ENCODE measurements at regions not wholly inside any gene's neighbourhood (a gene's known extent, or its start where the extent isn't known, plus 50 kb on each side); places are given as distances from the start of the nearest gene placed in this dataset.

DNA sequence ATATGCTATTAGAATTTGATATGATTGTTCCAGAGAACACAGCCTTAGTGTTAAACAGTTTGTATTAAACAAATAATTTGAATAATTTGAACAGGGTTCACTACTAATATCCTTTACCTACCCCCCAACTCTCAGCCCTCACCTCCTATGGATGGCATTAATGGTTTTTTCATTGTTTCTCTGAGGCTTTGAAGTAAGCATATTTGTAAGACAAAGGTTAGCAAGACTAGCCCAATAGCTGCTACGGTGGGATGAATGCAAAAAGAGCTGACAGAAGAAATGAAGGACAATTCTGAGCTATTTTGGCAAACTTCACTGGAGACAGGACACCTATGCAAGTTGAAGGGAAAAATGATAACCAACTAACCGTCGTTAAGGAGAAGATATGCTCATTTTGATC, 61.6 kb downstream of the ARL4A start:
- TF ChIP-seq, protein P1, sequence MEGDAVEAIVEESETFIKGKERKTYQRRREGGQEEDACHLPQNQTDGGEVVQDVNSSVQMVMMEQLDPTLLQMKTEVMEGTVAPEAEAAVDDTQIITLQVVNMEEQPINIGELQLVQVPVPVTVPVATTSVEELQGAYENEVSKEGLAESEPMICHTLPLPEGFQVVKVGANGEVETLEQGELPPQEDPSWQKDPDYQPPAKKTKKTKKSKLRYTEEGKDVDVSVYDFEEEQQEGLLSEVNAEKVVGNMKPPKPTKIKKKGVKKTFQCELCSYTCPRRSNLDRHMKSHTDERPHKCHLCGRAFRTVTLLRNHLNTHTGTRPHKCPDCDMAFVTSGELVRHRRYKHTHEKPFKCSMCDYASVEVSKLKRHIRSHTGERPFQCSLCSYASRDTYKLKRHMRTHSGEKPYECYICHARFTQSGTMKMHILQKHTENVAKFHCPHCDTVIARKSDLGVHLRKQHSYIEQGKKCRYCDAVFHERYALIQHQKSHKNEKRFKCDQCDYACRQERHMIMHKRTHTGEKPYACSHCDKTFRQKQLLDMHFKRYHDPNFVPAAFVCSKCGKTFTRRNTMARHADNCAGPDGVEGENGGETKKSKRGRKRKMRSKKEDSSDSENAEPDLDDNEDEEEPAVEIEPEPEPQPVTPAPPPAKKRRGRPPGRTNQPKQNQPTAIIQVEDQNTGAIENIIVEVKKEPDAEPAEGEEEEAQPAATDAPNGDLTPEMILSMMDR (IDR thresholded peaks at IDR 0.05; ENCODE audit: low read depth, low read length, poor library complexity, severe bottlenecking): no peak
- no peak for TF ChIP-seq EZH2phosphoT487 (IDR thresholded peaks at IDR 0.05; ENCODE audit: borderline replicate concordance, low read length)

Measured in DOHH2 (cell line).